ENCODE measurements at regions not wholly inside any gene's neighbourhood (a gene's known extent, or its start where the extent isn't known, plus 50 kb on each side); places are given as distances from the start of the nearest gene placed in this dataset.

DNA sequence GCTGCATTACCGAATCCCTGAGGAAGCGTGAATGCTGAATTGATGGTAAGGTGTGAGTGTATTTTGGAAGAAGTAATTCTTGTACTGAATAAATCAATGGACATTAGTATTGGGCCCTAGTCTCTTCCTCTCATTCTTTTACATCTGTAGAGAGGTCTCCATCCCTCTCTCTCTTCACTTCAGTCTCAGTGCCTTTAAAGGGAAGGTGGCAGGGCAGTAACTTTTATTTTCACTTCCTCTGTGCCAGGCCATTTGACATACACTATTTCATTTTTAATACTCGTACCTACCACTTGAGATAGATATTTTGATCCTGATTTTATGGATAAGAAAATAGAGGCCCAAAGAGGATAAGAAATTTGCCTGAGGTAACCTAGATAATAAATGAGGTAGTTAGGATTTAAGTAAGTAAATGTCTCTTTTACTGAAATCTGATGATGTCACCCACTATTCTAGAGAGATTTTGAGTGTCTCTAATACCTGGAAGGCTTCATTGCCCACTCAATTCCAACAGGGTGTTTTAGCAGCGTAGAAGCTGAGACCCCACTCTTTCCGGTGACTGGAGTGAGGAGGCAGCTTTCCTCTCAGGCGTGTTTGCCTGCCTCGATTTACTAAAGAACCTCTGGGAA lies 177.9 kb upstream of the PRICKLE1 start:
- no peak for DNase-seq

- no peak for DNase-seq
Observed at GRCh38 chr12:42766754-42767153, 177.2 kb upstream of the PRICKLE1 start.

- no peak for DNase-seq
Observed at GRCh38 chr12:42766026-42766425, 176.5 kb upstream of the PRICKLE1 start.

GRCh38 chr12:42763682-42764081 lies 174.1 kb upstream of the PRICKLE1 start:
- DNase-seq: no peak

- no peak for DNase-seq
Observed at GRCh38 chr12:42762395-42762925, 172.9 kb upstream of the PRICKLE1 start.

DNA sequence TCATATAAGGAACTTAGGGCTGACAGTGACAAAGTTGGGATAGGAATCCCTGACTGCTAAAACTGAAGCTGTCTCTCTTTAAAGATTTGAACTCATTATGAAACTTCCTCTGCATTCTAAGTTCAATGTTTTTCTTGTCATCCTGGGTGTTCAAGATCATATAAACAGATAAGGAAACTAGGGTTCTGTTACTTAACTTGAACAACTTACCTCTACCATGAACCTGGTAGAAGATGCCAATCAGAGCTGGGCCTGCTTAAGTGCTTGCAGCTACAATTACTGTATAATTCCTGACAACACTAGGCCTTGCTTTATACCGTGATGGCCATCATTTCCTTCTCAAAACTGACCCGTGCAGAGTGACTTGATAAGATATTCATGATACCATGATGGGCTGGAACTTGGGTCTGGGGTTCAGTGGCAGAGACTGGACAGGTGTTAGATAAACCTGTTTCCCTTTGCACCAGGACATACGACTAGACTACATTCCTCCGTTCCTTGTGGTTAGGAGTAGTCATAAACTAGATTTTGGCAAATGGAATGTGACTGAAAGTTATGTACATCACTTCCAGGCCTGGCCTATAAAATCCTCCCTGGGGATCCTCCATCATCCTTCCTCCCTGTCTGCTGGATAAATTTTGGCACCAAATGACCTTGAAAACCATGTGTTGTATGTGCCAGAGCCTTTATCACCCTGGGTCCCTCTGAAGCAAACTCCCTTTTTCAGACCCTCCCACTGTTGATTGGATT lies 172.2 kb upstream of the PRICKLE1 start:
- DNase-seq: no peak

- DNase-seq: no peak
Observed at GRCh38 chr12:42761086-42761485, 171.5 kb upstream of the PRICKLE1 start.

DNA sequence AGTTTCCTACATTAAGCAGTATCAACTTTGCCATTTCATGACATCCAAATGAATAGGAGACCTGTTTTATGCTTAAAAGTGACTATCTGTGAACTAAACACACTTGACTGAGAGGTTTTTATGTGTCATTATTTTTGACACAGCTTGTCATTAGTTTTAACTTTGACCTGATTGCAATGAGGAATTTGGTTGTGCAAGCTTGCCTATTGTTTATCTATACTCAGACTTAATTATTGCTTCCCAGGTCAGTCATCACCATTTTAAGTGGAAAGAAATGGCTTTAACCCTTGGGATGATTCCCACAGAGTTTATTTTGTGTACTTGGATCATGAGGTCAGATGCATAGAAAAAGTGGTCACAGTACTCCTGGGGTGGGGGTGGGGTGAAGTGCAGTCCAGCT lies 171.0 kb upstream of the PRICKLE1 start:
- DNase-seq: no peak

DNA sequence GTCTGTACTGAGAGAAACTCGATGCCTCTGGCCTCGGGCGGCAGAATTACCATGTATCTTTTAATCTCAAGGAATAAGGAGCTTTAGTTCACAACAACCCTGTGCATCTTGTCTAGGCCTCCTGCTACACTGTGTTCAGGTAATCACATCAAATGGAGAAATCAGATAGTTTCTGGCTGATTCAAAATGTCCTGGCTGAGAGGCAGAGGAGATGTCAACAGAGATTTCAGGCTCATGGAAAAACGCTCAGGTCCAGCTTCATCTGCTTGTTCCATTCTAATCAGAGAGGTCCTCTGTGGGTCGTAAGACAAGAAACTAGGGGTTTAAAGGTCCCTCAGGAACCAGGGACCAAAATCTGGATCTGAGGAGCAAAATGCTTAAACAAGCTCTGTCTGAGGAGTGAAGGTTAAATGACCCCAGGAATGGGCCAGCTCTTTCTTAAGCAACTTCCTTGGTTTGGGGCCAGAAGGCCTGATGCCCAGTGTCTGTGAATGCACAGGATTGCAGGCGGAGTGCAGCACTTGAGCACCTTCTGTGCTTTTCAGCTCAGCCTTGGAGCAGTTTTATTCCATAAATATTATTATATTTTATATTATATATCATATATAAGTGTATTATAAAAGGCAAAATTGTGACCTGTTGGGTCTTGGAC lies 170.2 kb upstream of the PRICKLE1 start:
- peak in 1 of 56 donors; percentile 9 for DNase-seq

DNA sequence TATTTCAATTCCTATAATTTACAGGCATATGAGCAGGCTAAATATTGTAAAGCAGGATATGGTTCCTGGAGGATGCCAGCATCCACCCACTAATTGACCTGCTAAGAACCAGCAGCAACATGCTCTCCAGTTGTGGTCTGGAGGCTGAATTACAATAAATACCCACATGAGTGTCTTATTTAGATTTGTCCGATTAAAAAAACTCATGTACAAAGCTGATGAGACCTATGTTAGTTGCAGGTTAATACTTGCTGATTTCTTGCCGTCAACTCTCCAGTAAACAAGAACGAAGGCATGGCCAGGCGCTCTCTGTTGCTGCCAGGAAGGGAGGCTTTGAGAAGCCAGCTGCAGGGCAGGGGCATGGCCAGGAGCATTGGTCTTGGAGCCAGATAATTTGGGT lies 169.3 kb upstream of the PRICKLE1 start:
- no peak for DNase-seq

GRCh38 chr12:42757624-42758119 lies 168.1 kb upstream of the PRICKLE1 start:
- no peak for DNase-seq

GRCh38 chr12:42756841-42757623 lies 167.5 kb upstream of the PRICKLE1 start:
- DNase-seq: no peak

DNA sequence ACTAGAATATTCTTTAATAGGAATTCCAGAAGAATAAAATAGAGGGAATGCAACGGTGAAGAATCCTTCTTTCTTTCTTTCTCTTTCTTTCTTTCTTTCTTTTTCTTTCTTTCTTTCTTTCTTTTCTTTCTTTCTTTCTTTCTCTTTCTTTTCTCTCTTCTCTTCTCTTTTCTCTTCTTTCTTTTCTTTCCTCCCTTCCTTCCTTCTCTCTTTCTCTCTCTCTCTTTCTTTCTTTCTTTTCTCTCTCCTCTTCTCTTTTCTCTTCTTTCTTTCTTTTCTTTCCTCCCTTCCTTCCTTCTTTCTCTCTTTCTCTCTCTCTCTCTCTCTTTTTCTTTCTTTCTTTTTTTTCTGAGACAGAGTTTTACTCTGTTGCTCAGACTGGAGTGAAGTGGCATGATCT lies 160.8 kb upstream of the PRICKLE1 start:
- DNase-seq: no peak

DNA sequence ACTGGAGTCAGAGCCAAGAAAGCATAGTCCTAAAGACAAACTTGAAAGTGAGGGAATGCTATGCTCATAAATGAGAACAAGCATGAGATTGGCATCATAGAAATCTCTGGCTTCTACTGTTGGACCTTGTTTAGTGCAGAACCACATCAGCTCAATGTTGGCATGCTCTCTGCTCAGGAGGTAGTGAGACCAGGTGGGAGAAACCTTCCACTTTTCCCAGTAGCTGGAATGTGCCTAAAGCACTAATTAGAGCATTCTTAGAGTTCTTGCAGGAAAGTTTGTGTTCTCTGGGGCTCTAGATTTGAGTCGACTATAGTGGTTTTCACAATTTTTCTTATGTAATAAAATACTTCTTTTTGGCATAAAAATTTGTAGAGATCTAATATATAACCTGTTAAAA lies 159.7 kb upstream of the PRICKLE1 start:
- DNase-seq: no peak

DNA sequence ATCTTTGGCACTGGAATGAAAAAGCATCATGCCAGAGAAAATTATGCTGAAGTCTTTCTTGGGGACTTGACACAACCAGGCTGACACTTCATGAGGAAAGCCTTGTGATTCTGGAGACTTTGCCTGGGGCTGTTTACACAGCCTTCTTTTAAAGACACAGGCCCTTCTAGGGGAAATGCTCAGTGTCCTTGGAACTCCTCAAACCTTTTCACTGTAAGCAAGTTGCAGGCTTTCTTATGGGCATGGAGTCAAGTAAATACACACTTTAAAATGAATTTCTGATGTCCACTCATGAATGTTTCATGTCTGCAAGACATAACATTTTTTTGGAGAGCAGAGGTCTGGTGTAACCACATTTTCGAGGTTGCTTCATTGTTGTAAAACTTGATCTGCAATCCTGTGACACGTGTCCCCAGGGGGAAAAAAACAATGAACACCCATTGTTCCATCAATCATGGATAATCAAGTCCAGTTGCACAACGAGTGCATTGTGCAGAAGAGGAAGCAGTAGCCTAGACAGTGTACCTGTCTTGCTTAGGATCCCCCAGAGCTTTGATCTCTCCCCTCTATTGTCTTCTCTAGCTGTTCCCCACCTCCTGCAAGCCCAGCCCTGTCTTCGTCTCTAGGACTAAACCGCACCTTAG lies 155.1 kb upstream of the PRICKLE1 start:
- no peak for DNase-seq

GRCh38 chr12:42742716-42743115 lies 153.2 kb upstream of the PRICKLE1 start:
- DNase-seq: no peak

- DNase-seq: no peak
Observed at GRCh38 chr12:42741771-42742510, 152.4 kb upstream of the PRICKLE1 start.

DNA sequence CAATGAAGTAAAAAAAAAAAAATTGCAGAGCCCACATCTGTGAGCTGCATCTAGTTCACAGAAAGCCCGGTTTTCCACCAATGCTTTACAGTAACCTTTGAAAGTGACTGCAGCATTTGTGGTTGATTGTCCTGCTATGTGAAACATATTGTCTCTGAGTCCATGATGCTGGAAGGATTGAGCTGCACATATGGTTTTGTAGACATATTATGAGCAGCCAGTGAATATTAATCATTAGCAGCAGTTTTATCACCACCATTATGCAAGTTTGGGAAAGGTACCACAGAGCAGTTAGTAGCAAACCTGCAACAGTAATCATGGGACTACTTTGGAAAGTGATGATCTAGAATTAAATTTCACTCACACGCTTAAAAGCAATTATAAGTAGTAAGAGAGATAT lies 151.5 kb upstream of the PRICKLE1 start:
- no peak for DNase-seq

DNA sequence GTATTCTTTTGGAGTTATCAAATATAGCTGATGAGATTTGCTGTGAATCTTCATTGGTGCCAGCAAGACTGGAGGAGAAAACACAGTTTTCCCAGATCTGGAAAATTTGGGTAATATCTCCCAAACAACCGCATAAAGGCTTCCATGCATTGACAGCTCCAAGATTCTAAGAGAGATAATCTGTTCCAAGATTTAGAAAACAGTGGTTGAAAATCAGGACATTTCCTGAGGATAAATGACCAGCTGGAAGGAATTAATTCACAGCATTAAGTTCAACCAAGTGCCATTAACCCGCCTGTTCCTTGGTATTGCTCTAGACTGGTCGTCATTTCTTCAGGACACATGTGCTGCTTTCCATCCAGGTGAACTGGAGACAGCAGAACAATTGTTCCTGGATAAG lies 147.9 kb upstream of the PRICKLE1 start:
- no peak for DNase-seq

GRCh38 chr12:42735861-42736361 lies 146.4 kb upstream of the PRICKLE1 start:
- peak in 5 of 56 donors; percentile 1 to 12 (median 5) for DNase-seq

All from nucleus accumbens (tissue), 56 donors.